BLaER1 (cell line): ENCODE measurements at regions not wholly inside any gene's neighbourhood (a gene's known extent, or its start where the extent isn't known, plus 50 kb on each side); places are given as distances from the start of the nearest gene placed in this dataset.
A peak's percentile ranks its signal among the peaks of the same experiment; 100 is the strongest.

Experiments
- H3K27ac ChIP-seq: shearing (Covaris generic); formaldehyde crosslinking; 2 replicates; pipeline ENCODE4 v1.8.1; 2022
- H3K27me3 ChIP-seq: shearing (Covaris generic); formaldehyde crosslinking; 2 replicates; pipeline ENCODE4 v1.8.1; 2022
- H3K36me3 ChIP-seq: shearing (Covaris generic); formaldehyde crosslinking; 2 replicates; pipeline ENCODE4 v1.8.1; 2022
- H3K4me1 ChIP-seq: shearing (Covaris generic); formaldehyde crosslinking; 2 replicates; pipeline ENCODE4 v1.8.1; 2022
- H3K4me2 ChIP-seq: shearing (Covaris generic); formaldehyde crosslinking; 2 replicates; pipeline ENCODE4 v1.8.1; 2022
- H3K4me3 ChIP-seq: shearing (Covaris generic); formaldehyde crosslinking; 2 replicates; pipeline ENCODE4 v1.8.1; 2022
- H3K9ac ChIP-seq: shearing (Covaris generic); formaldehyde crosslinking; 2 replicates; pipeline ENCODE4 v1.8.1; 2022
- H3K9me3 ChIP-seq: shearing (Covaris generic); formaldehyde crosslinking; 2 replicates; pipeline ENCODE4 v1.8.1; 2022
- H4K20me1 ChIP-seq: shearing (Covaris generic); formaldehyde crosslinking; 2 replicates; pipeline ENCODE4 v1.8.1; 2022
- Cebpa-rat ChIP-seq: shearing (Covaris generic); IDR thresholded peaks from 2 replicates; pipeline ENCODE4 v1.8.1; 2022

DNA sequence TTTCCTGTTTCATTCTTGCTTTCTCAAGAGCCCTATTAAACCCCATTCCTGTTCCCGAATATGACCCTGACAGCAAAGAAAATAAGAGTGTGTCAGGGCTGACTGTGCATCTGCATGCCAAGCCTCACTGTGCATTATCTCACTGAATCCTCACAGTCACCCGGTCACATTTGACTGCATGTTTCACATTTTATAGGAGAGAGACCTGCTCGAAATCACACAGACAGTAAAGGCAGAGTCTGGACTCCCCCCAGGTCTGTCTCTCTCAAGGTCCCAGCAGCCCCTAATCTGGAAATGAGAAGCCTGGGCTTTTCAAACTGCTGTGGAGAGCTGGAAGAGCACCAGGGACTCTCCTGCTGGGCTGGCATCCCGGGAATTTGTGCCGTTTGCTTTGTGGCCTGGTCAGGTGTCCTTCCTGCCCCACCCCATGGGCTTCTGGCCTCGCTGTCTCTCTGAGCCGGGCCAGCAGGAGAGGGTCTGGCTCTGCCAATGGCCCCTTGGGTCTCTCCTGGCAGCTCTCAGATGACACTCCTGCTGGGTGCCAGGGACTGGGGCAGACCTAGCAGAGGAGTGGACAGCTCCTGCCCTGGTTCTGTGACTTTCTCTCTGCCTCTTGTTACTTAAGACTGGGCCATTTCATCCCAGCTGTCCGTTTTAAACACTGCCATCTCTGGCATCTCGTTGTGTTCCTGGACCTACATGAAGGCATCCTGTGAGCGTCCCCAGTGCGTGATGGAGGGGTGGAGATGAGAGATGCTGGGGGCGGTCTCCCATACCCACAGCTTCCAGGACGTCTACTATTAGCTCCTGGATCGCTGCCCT is 173.6 kb downstream of the ARHGAP12 start:
- Histone ChIP-seq H3K27ac (0 out of 2 replicates have a peak overlapping the region, but pooled peaks have one; percentile 18), H4K20me1 (no peaks in the 10 kb centered on the region), H3K4me3 (no peak overlapping the region), H3K9me3 (no peaks in the 10 kb centered on the region), H3K9ac (no peak overlapping the region), H3K4me1 (peaks cover 42% of the 10 kb centered on the region), H3K27me3 (no peaks in the 10 kb centered on the region), H3K4me2 (no peak overlapping the region), H3K36me3 (no peaks in the 10 kb centered on the region)
- no peak for TF ChIP-seq Cebpa-rat

DNA sequence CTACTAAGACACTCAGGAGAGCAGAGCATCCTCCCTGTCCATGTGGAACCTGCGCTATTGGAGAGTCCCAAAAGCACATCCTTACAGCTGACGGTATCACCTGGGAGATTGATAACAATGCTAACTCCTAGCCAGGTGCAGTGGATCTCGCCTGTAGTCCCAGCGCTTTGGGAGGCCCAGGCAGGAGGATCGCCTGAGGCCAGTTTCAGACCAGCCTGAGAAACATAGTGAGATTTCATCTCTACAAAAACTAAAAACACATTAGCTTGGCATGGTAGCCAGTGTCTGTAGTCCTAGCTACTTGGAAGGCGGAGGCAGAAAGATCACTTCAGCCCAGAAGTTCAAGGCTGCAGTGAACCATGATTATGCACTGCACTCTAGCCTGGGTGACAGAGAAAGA is 174.9 kb downstream of the ARHGAP12 start:
- no peak for TF ChIP-seq Cebpa-rat
- Histone ChIP-seq H3K4me2 (peak overlapping the region; percentile 28), H3K27ac (0 out of 2 replicates have a peak overlapping the region, but pooled peaks have one; percentile 3)

GRCh38 chr10:31752170-31752569 is 176.5 kb downstream of the ARHGAP12 start:
- Histone ChIP-seq H3K4me1 (peaks cover 59% of the 10 kb centered on the region), H3K9me3 (no peaks in the 10 kb centered on the region), H3K36me3 (no peaks in the 10 kb centered on the region), H3K27ac (peak overlapping the region; percentile 87; the same call in 1 of the 2 replicates), H4K20me1 (no peaks in the 10 kb centered on the region), H3K4me2 (peak overlapping the region; percentile 75), H3K9ac (no peak overlapping the region), H3K4me3 (no peak overlapping the region), H3K27me3 (no peaks in the 10 kb centered on the region)
- no peak for TF ChIP-seq Cebpa-rat

More for the DNA sequence above, 174.9 kb downstream of the ARHGAP12 start:
- H3K4me3 ChIP-seq, result no peak overlapping the region
- no peaks in the 10 kb centered on the region for H3K36me3 ChIP-seq
- peaks cover 54% of the 10 kb centered on the region for H3K4me1 ChIP-seq
- no peaks in the 10 kb centered on the region for H3K9me3 ChIP-seq
- H3K27me3 ChIP-seq, result no peaks in the 10 kb centered on the region
- H3K9ac ChIP-seq, result no peak overlapping the region
- H4K20me1 ChIP-seq, result no peaks in the 10 kb centered on the region

GRCh38 chr10:31751738-31752080 is 176.9 kb downstream of the ARHGAP12 start:
- TF ChIP-seq Cebpa-rat, result no peak
- Histone ChIP-seq H3K27me3 (no peaks in the 10 kb centered on the region), H3K9ac (no peak overlapping the region), H3K9me3 (no peaks in the 10 kb centered on the region), H3K27ac (peak overlapping the region; percentile 87; the same call in 1 of the 2 replicates), H3K36me3 (no peaks in the 10 kb centered on the region), H3K4me1 (peaks cover 63% of the 10 kb centered on the region), H3K4me3 (no peak overlapping the region), H4K20me1 (no peaks in the 10 kb centered on the region), H3K4me2 (peak overlapping the region; percentile 75)

DNA sequence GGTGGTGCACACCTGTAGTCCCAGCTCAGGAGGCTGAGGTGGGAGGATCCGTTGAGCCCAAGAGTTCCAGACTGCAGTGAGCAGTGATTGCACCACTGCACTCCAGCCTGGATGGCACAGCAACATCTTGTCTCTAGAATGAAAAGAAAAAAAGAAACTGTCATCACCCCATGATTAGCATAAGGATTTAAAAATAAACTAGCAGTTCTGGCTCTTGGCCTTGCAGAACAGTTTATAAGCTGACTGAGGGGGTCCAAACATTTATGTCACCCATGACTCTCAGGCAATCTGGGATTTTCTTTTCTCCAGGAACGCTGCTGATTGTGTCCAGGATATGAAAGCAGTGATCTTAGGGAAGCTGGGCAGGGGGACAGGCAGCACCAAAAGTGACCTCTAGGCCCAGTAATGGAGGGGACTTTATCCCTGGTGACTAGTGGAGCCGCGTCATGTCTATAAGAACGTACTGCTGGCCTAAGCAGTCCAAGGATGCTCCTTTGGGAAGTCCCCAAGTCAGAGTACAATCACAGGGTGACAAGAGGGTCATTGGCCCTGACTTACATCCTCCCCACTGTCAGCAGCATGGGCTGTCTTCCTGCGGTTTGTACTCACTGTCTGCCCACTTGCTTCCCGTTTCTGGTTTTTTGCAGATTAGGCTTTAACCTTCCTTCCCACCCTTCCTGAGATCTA is 177.4 kb downstream of the ARHGAP12 start:
- no peaks in the 10 kb centered on the region for H3K27me3 ChIP-seq
- peaks cover 67% of the 10 kb centered on the region for H3K4me1 ChIP-seq
- peak overlapping the region; percentile 72; the same call in 1 of the 2 replicates for H3K9ac ChIP-seq
- no peak for TF ChIP-seq Cebpa-rat
- no peaks in the 10 kb centered on the region for H3K9me3 ChIP-seq
- no peak overlapping the region for H3K4me3 ChIP-seq
- peak overlapping the region; percentile 87 for H3K27ac ChIP-seq
- H3K4me2 ChIP-seq, result peak overlapping the region; percentile 75
- no peaks in the 10 kb centered on the region for H4K20me1 ChIP-seq
- H3K36me3 ChIP-seq, result no peaks in the 10 kb centered on the region

GRCh38 chr10:31749981-31750840 is 178.4 kb downstream of the ARHGAP12 start:
- H3K4me1 ChIP-seq, result peaks cover 77% of the 10 kb centered on the region
- H3K27me3 ChIP-seq, result no peaks in the 10 kb centered on the region
- no peaks in the 10 kb centered on the region for H3K36me3 ChIP-seq
- H3K4me2 ChIP-seq, result peak overlapping the region; percentile 75
- H3K4me3 ChIP-seq, result no peak overlapping the region
- H3K27ac ChIP-seq, result peak overlapping the region; percentile 87
- H3K9ac ChIP-seq, result peak overlapping the region; percentile 72
- no peaks in the 10 kb centered on the region for H4K20me1 ChIP-seq
- H3K9me3 ChIP-seq, result no peaks in the 10 kb centered on the region
- no peak for TF ChIP-seq Cebpa-rat

- peak overlapping the region; percentile 75 for H3K4me2 ChIP-seq
- H4K20me1 ChIP-seq, result no peaks in the 10 kb centered on the region
- peak overlapping the region; percentile 87 for H3K27ac ChIP-seq
- H3K4me3 ChIP-seq, result no peak overlapping the region
- H3K27me3 ChIP-seq, result no peaks in the 10 kb centered on the region
- peaks cover 77% of the 10 kb centered on the region for H3K4me1 ChIP-seq
- H3K36me3 ChIP-seq, result no peaks in the 10 kb centered on the region
- no peaks in the 10 kb centered on the region for H3K9me3 ChIP-seq
- H3K9ac ChIP-seq, result peak overlapping the region; percentile 72
- TF ChIP-seq Cebpa-rat, result no peak
These were observed 179.3 kb downstream of the ARHGAP12 start for GRCh38 chr10:31749301-31749700.

DNA sequence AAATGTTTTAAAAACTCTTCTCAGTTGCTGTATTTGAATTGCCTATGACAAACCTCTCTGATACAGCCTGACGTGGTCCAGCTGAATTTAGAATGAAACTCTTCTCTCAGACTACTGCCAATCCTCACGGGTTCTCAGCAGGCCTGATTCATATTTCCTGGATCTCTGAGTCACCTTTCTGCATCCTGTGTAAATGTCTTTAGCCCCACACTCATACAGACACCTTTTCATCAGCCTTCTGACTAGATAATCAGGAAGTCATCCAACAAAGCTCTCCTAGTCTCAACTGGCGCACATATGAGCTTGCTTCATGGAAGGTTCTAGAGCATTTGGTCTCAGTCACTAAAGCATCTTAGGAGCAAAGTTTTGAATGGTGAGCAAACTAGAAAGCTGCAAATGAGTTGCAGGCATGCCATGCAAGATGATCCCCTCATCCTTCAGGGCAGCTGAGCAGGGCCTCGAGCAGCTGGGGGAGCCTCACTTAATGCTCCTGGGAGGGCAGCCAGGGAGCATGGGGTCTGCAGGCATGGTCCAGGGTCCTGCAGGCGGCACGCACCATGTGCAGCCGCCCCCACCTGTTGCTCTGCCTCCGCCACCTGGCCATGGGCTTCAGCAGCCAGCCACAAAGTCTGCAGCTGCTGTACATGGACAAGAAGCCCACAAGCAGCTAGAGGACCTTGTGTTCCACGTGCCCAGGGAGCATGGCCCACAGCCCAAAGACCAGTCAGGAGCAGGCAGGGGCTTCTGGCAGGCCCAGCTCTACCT is 182.8 kb downstream of the ARHGAP12 start:
- 0 out of 2 replicates have a peak overlapping the region, but pooled peaks have one; percentile 18 for H3K27ac ChIP-seq
- H3K27me3 ChIP-seq, result no peaks in the 10 kb centered on the region
- peaks cover 43% of the 10 kb centered on the region for H3K4me1 ChIP-seq
- TF ChIP-seq Cebpa-rat, result no peak
- H3K4me2 ChIP-seq, result peak overlapping the region; percentile 28
- H3K9me3 ChIP-seq, result no peaks in the 10 kb centered on the region
- H3K4me3 ChIP-seq, result no peak overlapping the region
- H3K36me3 ChIP-seq, result no peaks in the 10 kb centered on the region
- no peak overlapping the region for H3K9ac ChIP-seq
- H4K20me1 ChIP-seq, result no peaks in the 10 kb centered on the region

DNA sequence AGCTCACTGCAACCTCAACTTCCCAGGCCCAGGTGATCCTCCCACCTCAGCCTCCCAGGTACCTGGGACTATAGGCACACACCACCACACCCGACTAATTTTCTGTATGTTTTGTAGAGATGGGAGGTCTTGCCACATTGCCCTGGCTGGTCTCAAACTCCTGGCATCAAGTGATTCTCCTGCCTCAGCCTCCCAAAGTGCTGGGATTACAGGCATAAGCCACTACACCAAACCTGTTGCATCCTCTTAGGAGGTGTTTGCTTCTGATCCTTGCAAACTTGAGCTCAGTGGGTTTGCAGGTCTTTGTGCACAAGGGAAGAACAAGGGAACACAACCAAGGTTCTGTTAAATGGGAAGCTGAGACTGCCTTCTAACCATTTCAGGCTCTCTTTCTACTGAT is 184.6 kb downstream of the ARHGAP12 start:
- no peak overlapping the region for H3K27ac ChIP-seq
- no peaks in the 10 kb centered on the region for H3K27me3 ChIP-seq
- no peak overlapping the region for H3K4me2 ChIP-seq
- peaks cover 25% of the 10 kb centered on the region for H3K4me1 ChIP-seq
- no peak overlapping the region for H3K4me3 ChIP-seq
- H3K9me3 ChIP-seq, result no peaks in the 10 kb centered on the region
- H4K20me1 ChIP-seq, result no peaks in the 10 kb centered on the region
- H3K36me3 ChIP-seq, result no peaks in the 10 kb centered on the region
- no peak overlapping the region for H3K9ac ChIP-seq
- no peak for TF ChIP-seq Cebpa-rat
